Endothelial cell of umbilical vein (primary cell): ENCODE measurements at regions not wholly inside any gene's neighbourhood (a gene's known extent, or its start where the extent isn't known, plus 50 kb on each side); places are given as distances from the start of the nearest gene placed in this dataset.

Experiments used
- BruUV-seq: library from RNA; stranded (reverse); fragments of 400-500 nt; replicated peaks from 2 replicates; lab custom pipeline; 2021; lab: Mats Ljungman, UMichigan
- CTCF ChIA-PET: fragments of 300-600, 350-600 bp; sonication (Branson Sonifier 250); formaldehyde crosslinking; loops from one replicate; lab custom pipeline; 2021; ENCODE audit warnings: antibody characterized with exemption, inconsistent platforms; lab: Charles Lee
- POLR2A ChIA-PET: fragments of 300-600, 350-600 bp; sonication (Branson Sonifier 250); formaldehyde crosslinking; loops from one replicate; lab custom pipeline; 2021; ENCODE audit warnings: antibody characterized with exemption, inconsistent platforms; lab: Charles Lee
- DNase-seq: peaks from one replicate; pipeline ENCODE4 v3.0.0-alpha.2; 2011; ENCODE audit warnings: low read depth, low spot score
- FAIRE-seq: peaks from 2 replicates; lab custom pipeline; 2011; peaks lifted over from hg19 to GRCh38; lab: Jason Lieb, UNC
- H2AFZ ChIP-seq: 2 replicates; pipeline ENCODE4 v1.6.0; 2012; ENCODE audit warnings: low read depth, low read length, control low read depth, inconsistent platforms
- H3K27ac ChIP-seq: 2 replicates; pipeline ENCODE4 v1.5.1; 2011; ENCODE audit warnings: low read depth, mild to moderate bottlenecking, control low read depth, low read length, moderate library complexity; ENCODE audit not compliant: insufficient read depth
- H3K27me3 ChIP-seq, 2 experiments: 2 replicates each; pipeline versions ENCODE4 v1.6.0 to v1.6.1; 2011; ENCODE audit warnings: low read length in 2 of 2, mixed read lengths in 1 of 2; ENCODE audit not compliant: control insufficient read depth in 2 of 2, insufficient read depth in 2 of 2
- H3K36me3 ChIP-seq, 2 experiments: 2 replicates in 1 of 2; 3 replicates in 1 of 2; pipeline ENCODE4 v1.5.1; 2011; ENCODE audit warnings: low read length in 2 of 2, mild to moderate bottlenecking in 1 of 2, moderate library complexity in 1 of 2; ENCODE audit not compliant: control insufficient read depth in 2 of 2, insufficient read depth in 2 of 2; ENCODE audit errors: extremely low read depth in 1 of 2
- H3K4me1 ChIP-seq: 3 replicates; pipeline ENCODE4 v1.5.1; 2011; ENCODE audit warnings: mild to moderate bottlenecking, low read length; ENCODE audit not compliant: control insufficient read depth, insufficient read depth; ENCODE audit errors: extremely low read depth
- H3K4me2 ChIP-seq: 2 replicates; pipeline ENCODE4 v1.6.1; 2011; ENCODE audit warnings: low read length, control low read depth, mixed read lengths; ENCODE audit not compliant: insufficient read depth
- H3K4me3 ChIP-seq, 3 experiments: fragments of 200-600 bp in 1 of 3; sonication (generic), shearing (Covaris generic) in 1 of 3; replicated peaks in 1 of 3; 2 replicates each; pipeline ENCODE4 v1.5.1; 2011 to 2016; ENCODE audit warnings: control low read depth in 3 of 3, low read length in 3 of 3, mild to moderate bottlenecking in 2 of 3, inconsistent platforms in 1 of 3, low read depth in 1 of 3, moderate library complexity in 1 of 3; ENCODE audit not compliant: insufficient read depth in 1 of 3
- H3K79me2 ChIP-seq: 2 replicates; pipeline ENCODE4 v1.6.0; 2012; ENCODE audit warnings: low read length, inconsistent platforms; ENCODE audit not compliant: control insufficient read depth, insufficient read depth
- H3K9ac ChIP-seq: replicated peaks from 2 replicates; pipeline ENCODE3; 2011; ENCODE audit warnings: low read length, control low read depth; ENCODE audit not compliant: insufficient read depth; ENCODE audit errors: extremely low read depth
- H3K9me1 ChIP-seq: replicated peaks from 3 replicates; pipeline ENCODE4 v1.6.0; 2011; ENCODE audit warnings: mild to moderate bottlenecking, low read length; ENCODE audit not compliant: control insufficient read depth, insufficient read depth; ENCODE audit errors: extremely low read depth
- H3K9me3 ChIP-seq: replicated peaks from 2 replicates; pipeline ENCODE4 v1.5.1; 2012; ENCODE audit warnings: low read length, inconsistent platforms; ENCODE audit not compliant: control insufficient read depth, insufficient read depth
- H4K20me1 ChIP-seq: replicated peaks from 2 replicates; pipeline ENCODE3; 2011; ENCODE audit warnings: mild to moderate bottlenecking, low read length; ENCODE audit not compliant: control insufficient read depth, insufficient read depth; ENCODE audit errors: extremely low read depth
- EZH2 ChIP-seq: IDR thresholded peaks from 2 replicates; pipeline ENCODE4 v1.6.1; 2012; ENCODE audit warnings: borderline replicate concordance, low read depth, mild to moderate bottlenecking, moderate library complexity, low read length, inconsistent platforms; ENCODE audit not compliant: severe bottlenecking
- FOS ChIP-seq: IDR thresholded peaks from 2 replicates; pipeline ENCODE4 v1.6.1; 2011; ENCODE audit warnings: mild to moderate bottlenecking, low read length, moderate library complexity, borderline replicate concordance; ENCODE audit not compliant: insufficient read depth
- GATA2 ChIP-seq: IDR thresholded peaks from 2 replicates; pipeline ENCODE4 v1.7.0; 2011; ENCODE audit warnings: low read depth, mild to moderate bottlenecking, moderate library complexity, mixed read lengths, low read length; ENCODE audit not compliant: insufficient read length, insufficient read depth
- JUN ChIP-seq: IDR thresholded peaks from 2 replicates; pipeline ENCODE4 v1.6.1; 2011; ENCODE audit warnings: borderline replicate concordance, low read depth; ENCODE audit not compliant: insufficient read length, insufficient read depth
- POLR2A ChIP-seq: IDR thresholded peaks from 2 replicates; pipeline ENCODE4 v1.6.1; 2012; ENCODE audit warnings: low read depth, mild to moderate bottlenecking, control low read depth, low read length
- POLR2AphosphoS5 ChIP-seq: IDR thresholded peaks from 2 replicates; pipeline ENCODE4 v1.6.1; 2012; ENCODE audit warnings: low read depth, mild to moderate bottlenecking, control low read depth, low read length, moderate library complexity; ENCODE audit not compliant: insufficient read depth
- dilution Hi-C: fragments of 300-500 bp; cut with MboI; formaldehyde crosslinking; loops from one replicate; pipeline ENCODE4 v1.15.0; 2019; ENCODE audit warnings: low sequenced_read_pairs; ENCODE audit not compliant: extremely low pct_ligation_motif_present
- intact Hi-C: fragments of 100-400 bp; cut with micrococcal nuclease; formaldehyde crosslinking; loops from one replicate; pipeline ENCODE4 v1.10.0; 2022
- TF ChIP-seq, protein P1 (sequence below): IDR thresholded peaks from 2 replicates; pipeline ENCODE4 v1.6.1; 2011; ENCODE audit not compliant: insufficient read depth, insufficient read length
- TF ChIP-seq, protein P2 (sequence below), 2 donors: IDR thresholded peaks; 1 replicate in 1 of 2; 2 replicates in 1 of 2; pipeline ENCODE4 v1.5.1; 2011; ENCODE audit warnings: low read length in 2 of 2, mild to moderate bottlenecking in 2 of 2, moderate library complexity in 2 of 2, control low read depth in 1 of 2, inconsistent platforms in 1 of 2, low read depth in 1 of 2; ENCODE audit not compliant: insufficient read depth in 1 of 2; ENCODE audit errors: extremely low read depth in 1 of 2

DNA sequence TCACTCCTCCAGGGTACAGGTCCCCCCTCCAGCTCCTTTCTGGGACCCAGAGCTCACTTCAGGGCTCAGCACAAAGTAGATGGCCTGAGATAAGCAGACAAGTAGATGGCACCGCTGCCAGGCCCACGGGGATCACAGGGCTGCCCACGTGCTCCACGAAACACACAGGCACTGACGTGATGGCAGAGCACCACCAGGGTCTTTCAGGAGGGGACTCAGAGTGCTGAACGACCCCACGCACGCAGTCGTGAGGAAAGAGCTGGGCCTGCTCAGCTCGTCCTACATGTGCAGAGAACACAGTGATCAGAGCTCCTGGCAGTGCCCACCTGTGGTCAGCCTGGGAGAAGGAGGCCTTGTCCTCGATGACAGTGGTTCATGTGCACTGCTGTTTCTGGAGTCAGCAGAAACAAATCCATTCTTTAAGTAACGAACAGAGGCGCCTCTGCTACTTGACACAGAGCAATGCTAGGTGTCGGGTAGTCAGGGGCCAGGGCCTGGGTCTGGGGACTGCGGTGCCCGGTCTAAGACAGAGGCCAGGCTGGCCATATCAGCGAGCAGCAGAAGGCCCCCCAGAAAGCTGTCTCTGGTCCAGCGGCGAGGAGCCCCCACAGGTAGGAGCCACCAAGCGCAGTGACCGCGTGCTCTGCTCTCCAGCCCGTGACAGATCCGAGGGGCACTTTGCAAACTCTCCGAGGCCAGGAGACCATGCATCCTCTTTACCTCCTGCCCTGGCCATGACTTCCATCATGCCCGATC, 129.8 kb upstream of the FAM20C start:
- dilution Hi-C loops (no loop called here), intact Hi-C loops (no loop called here)
- Histone ChIP-seq H3K79me2 (no peaks in the 10 kb centered on the region), H3K4me3 (no peak overlapping the region), H3K9me1 (no peaks in the 10 kb centered on the region), H3K27ac (no peak overlapping the region), H3K36me3 (no peaks in the 10 kb centered on the region), H3K9ac (no peak overlapping the region), H2AFZ (no peak overlapping the region), H4K20me1 (no peaks in the 10 kb centered on the region), H3K4me1 (no peaks in the 10 kb centered on the region), H3K27me3 (no peaks in the 10 kb centered on the region), H3K4me2 (no peak overlapping the region), H3K9me3 (no peaks in the 10 kb centered on the region)
- CTCF ChIA-PET: interaction anchor here (0.8 to 1.5 kb wide), 2 partner anchors 24 to 129 kb away, joined by 3 to 5 read pairs; partner anchors contain the start of gene FAM20C
- TF ChIP-seq GATA2: no peak
- no peak for TF ChIP-seq POLR2A
- TF ChIP-seq JUN: no peak
- no peak for TF ChIP-seq POLR2AphosphoS5
- TF ChIP-seq, protein P1, sequence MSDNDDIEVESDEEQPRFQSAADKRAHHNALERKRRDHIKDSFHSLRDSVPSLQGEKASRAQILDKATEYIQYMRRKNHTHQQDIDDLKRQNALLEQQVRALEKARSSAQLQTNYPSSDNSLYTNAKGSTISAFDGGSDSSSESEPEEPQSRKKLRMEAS: no peak
- TF ChIP-seq EZH2: no peak
- TF ChIP-seq, protein P2, sequence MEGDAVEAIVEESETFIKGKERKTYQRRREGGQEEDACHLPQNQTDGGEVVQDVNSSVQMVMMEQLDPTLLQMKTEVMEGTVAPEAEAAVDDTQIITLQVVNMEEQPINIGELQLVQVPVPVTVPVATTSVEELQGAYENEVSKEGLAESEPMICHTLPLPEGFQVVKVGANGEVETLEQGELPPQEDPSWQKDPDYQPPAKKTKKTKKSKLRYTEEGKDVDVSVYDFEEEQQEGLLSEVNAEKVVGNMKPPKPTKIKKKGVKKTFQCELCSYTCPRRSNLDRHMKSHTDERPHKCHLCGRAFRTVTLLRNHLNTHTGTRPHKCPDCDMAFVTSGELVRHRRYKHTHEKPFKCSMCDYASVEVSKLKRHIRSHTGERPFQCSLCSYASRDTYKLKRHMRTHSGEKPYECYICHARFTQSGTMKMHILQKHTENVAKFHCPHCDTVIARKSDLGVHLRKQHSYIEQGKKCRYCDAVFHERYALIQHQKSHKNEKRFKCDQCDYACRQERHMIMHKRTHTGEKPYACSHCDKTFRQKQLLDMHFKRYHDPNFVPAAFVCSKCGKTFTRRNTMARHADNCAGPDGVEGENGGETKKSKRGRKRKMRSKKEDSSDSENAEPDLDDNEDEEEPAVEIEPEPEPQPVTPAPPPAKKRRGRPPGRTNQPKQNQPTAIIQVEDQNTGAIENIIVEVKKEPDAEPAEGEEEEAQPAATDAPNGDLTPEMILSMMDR (IDR thresholded peaks at IDR 0.05; ENCODE audit: extremely low read depth in 1 of 2, insufficient read depth in 1 of 2, low read depth in 1 of 2, low read length in 2 of 2): no peak
- TF ChIP-seq FOS: no peak
- DNase-seq (no peak), FAIRE-seq (no peak)
- BruUV-seq: no TSS peak
- POLR2A ChIA-PET: no interaction called here
